ENCODE measurements at regions not wholly inside any gene's neighbourhood (a gene's known extent, or its start where the extent isn't known, plus 50 kb on each side); places are given as distances from the start of the nearest gene placed in this dataset.

DNA sequence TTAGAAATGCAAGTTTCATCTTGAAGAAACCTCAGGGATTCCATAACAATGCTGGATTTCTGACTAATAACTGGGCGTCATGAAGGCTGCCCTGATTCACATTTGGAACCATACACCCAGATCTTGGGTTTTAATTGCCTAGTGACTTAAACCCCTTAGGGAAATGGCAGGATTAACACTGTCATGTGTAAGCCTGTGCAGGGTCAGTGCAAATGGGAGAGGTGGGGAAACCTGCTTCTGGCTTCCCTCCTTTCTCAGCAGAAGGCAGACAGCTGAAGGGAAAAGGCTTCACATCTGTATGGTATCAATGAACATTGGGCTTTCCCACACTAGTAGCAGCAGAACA lies 364.2 kb downstream of the ANKRD30A start:
- CTCF ChIA-PET = no interaction called here
- no peak for DNase-seq (ENCODE audit: low spot score)
- no peak for ATAC-seq
- Mint-ChIP-seq H3K9me3 (peaks cover 41% of the 10 kb centered on the region), H3K4me1 (no peaks in the 10 kb centered on the region), H3K4me3 (no peak overlapping the region), H3K27me3 (ENCODE audit: low read depth) (no peaks in the 10 kb centered on the region), H3K36me3 (peaks cover 39% of the 10 kb centered on the region), H3K27ac (no peak overlapping the region)
- TF ChIP-seq RELA (CRISPR knock-in tag; IDR thresholded peaks at IDR 0.05; ENCODE audit: borderline replicate concordance) (no peak), USF1 (CRISPR knock-in tag; IDR thresholded peaks at IDR 0.05) (no peak), E2F1 (CRISPR knock-in tag; IDR thresholded peaks at IDR 0.05) (no peak), TP53 (CRISPR knock-in tag; IDR thresholded peaks at IDR 0.05) (no peak), MYBL2 (CRISPR knock-in tag; IDR thresholded peaks at IDR 0.05) (no peak), RORB (CRISPR knock-in tag; IDR thresholded peaks at IDR 0.05) (no peak), ATF2 (CRISPR knock-in tag; IDR thresholded peaks at IDR 0.05; ENCODE audit: borderline replicate concordance, low read depth) (no peak), HMGXB4 (CRISPR knock-in tag; IDR thresholded peaks at IDR 0.05) (no peak), ZNF396 (CRISPR knock-in tag; IDR thresholded peaks at IDR 0.05; ENCODE audit: borderline replicate concordance) (no peak), ZNF263 (CRISPR knock-in tag; IDR thresholded peaks at IDR 0.05; ENCODE audit: low read depth) (no peak), KAT7 (CRISPR knock-in tag; IDR thresholded peaks at IDR 0.05; ENCODE audit: borderline replicate concordance) (no peak), ERG (CRISPR knock-in tag; IDR thresholded peaks at IDR 0.05) (no peak)
- TF ChIP-seq, protein P1, sequence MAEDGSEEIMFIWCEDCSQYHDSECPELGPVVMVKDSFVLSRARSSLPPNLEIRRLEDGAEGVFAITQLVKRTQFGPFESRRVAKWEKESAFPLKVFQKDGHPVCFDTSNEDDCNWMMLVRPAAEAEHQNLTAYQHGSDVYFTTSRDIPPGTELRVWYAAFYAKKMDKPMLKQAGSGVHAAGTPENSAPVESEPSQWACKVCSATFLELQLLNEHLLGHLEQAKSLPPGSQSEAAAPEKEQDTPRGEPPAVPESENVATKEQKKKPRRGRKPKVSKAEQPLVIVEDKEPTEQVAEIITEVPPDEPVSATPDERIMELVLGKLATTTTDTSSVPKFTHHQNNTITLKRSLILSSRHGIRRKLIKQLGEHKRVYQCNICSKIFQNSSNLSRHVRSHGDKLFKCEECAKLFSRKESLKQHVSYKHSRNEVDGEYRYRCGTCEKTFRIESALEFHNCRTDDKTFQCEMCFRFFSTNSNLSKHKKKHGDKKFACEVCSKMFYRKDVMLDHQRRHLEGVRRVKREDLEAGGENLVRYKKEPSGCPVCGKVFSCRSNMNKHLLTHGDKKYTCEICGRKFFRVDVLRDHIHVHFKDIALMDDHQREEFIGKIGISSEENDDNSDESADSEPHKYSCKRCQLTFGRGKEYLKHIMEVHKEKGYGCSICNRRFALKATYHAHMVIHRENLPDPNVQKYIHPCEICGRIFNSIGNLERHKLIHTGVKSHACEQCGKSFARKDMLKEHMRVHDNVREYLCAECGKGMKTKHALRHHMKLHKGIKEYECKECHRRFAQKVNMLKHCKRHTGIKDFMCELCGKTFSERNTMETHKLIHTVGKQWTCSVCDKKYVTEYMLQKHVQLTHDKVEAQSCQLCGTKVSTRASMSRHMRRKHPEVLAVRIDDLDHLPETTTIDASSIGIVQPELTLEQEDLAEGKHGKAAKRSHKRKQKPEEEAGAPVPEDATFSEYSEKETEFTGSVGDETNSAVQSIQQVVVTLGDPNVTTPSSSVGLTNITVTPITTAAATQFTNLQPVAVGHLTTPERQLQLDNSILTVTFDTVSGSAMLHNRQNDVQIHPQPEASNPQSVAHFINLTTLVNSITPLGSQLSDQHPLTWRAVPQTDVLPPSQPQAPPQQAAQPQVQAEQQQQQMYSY (CRISPR knock-in tag; IDR thresholded peaks at IDR 0.05) = no peak
- TF ChIP-seq, protein P2, sequence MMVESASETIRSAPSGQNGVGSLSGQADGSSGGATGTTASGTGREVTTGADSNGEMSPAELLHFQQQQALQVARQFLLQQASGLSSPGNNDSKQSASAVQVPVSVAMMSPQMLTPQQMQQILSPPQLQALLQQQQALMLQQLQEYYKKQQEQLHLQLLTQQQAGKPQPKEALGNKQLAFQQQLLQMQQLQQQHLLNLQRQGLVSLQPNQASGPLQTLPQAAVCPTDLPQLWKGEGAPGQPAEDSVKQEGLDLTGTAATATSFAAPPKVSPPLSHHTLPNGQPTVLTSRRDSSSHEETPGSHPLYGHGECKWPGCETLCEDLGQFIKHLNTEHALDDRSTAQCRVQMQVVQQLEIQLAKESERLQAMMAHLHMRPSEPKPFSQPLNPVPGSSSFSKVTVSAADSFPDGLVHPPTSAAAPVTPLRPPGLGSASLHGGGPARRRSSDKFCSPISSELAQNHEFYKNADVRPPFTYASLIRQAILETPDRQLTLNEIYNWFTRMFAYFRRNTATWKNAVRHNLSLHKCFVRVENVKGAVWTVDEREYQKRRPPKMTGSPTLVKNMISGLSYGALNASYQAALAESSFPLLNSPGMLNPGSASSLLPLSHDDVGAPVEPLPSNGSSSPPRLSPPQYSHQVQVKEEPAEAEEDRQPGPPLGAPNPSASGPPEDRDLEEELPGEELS (CRISPR knock-in tag; IDR thresholded peaks at IDR 0.05) = no peak
- TF ChIP-seq, protein P3, sequence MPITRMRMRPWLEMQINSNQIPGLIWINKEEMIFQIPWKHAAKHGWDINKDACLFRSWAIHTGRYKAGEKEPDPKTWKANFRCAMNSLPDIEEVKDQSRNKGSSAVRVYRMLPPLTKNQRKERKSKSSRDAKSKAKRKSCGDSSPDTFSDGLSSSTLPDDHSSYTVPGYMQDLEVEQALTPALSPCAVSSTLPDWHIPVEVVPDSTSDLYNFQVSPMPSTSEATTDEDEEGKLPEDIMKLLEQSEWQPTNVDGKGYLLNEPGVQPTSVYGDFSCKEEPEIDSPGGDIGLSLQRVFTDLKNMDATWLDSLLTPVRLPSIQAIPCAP (CRISPR knock-in tag; IDR thresholded peaks at IDR 0.05) = no peak
- TF ChIP-seq, protein P4, sequence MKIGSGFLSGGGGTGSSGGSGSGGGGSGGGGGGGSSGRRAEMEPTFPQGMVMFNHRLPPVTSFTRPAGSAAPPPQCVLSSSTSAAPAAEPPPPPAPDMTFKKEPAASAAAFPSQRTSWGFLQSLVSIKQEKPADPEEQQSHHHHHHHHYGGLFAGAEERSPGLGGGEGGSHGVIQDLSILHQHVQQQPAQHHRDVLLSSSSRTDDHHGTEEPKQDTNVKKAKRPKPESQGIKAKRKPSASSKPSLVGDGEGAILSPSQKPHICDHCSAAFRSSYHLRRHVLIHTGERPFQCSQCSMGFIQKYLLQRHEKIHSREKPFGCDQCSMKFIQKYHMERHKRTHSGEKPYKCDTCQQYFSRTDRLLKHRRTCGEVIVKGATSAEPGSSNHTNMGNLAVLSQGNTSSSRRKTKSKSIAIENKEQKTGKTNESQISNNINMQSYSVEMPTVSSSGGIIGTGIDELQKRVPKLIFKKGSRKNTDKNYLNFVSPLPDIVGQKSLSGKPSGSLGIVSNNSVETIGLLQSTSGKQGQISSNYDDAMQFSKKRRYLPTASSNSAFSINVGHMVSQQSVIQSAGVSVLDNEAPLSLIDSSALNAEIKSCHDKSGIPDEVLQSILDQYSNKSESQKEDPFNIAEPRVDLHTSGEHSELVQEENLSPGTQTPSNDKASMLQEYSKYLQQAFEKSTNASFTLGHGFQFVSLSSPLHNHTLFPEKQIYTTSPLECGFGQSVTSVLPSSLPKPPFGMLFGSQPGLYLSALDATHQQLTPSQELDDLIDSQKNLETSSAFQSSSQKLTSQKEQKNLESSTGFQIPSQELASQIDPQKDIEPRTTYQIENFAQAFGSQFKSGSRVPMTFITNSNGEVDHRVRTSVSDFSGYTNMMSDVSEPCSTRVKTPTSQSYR (CRISPR knock-in tag; IDR thresholded peaks at IDR 0.05) = no peak
- POLR2A ChIA-PET = no interaction called here
